GM21423 (cell line): ENCODE measurements at regions not wholly inside any gene's neighbourhood (a gene's known extent, or its start where the extent isn't known, plus 50 kb on each side); places are given as distances from the start of the nearest gene placed in this dataset.

ENCODE experiments used
- ATAC-seq: cut with Tn5 transposase; IDR thresholded peaks from one replicate; pipeline ENCODE4 v1.9.1; 2021; ENCODE audit warnings: mild to moderate bottlenecking, moderate library complexity; ENCODE audit not compliant: unreplicated experiment

GRCh38 chr6:156107624-156108101 lies 652.0 kb upstream of the NOX3 start:
- ATAC-seq = no peak

- ATAC-seq = no peak
Observed at GRCh38 chr6:156102129-156102528, 646.5 kb upstream of the NOX3 start.

GRCh38 chr6:156098839-156099238 lies 643.2 kb upstream of the NOX3 start:
- ATAC-seq = no peak

GRCh38 chr6:156087487-156087886 lies 631.8 kb upstream of the NOX3 start:
- no peak for ATAC-seq

DNA sequence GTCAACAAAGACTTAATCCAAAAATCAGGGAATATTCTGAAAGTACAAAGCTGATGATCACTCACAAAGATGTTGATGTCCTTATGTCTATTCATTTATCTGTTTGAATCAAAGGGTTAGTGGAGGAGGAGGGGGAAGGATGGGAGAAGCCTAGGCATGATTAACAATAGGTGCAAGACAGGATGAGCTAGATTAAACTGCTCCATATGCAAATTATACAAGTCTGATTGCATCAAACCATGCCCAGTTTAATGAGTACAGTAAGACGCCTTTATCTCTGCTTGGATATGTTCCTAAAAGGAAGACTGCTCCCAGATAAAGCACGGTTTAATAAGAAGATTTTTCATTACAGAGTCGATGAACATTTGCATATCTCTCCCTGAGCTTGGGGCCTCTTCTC lies 626.4 kb upstream of the NOX3 start:
- no peak for ATAC-seq

- ATAC-seq = no peak
Observed at GRCh38 chr6:156080371-156080770, 624.7 kb upstream of the NOX3 start.

- ATAC-seq = no peak
Observed at GRCh38 chr6:156068881-156069280, 613.2 kb upstream of the NOX3 start.

DNA sequence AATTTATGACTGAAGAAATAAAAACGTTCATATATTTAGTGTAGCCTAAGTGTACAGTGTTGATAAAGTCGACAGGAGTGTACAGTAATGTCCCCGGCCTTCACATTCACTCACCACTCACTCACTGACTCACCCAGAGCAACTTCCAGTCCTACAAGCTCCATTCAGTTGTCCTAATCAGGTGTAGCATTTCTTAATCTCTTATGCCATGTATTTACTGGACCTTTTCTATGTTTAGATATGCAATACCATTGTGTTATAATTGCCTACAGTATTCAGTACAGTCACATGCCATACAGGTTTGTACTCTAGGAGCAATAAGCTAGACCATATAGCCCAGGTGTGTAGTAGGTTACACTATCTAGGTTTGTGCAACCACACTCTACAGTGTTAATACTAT lies 610.2 kb upstream of the NOX3 start:
- no peak for ATAC-seq

DNA sequence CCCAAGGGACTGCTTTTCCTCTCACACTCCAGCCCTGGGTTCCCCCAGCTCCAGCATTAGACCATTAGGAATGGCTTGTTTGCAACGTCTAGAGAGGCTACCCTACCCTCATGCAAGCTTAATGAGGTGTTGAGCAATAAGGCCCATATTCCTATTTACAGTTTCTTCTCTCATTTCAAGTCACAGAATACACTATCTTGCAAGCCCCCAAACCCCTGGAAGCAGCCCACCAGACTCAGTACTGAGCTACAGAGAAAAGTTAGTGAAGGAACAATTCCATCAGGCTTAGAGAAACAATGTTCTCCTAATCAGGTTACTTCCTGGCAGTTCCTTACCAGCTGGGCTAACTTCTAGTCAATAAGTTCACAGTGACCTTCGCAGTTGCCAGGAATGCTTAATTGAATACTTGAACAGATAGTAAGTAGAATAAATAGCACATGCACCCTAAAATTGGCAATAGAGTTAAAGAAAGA lies 606.5 kb upstream of the NOX3 start:
- no peak for ATAC-seq

DNA sequence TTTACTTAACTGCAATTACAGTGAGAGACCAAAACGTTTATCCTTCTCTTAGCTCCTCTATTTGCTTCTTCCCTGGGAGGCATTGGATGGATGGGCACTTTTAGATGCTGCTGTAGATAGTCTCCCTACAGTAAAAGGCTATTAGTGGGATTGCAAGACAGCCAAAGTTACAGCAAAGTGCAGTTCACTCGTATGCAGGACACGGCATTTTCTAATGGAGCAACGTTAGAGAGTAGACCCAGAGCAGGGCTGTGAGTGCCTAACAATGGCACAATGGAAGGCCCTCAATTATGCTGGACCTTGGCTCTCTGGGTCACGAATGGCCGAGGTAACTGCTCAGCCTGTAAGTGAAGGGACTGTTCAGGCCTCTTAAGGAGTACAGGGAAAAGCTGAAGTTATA lies 605.8 kb upstream of the NOX3 start:
- ATAC-seq = no peak

DNA sequence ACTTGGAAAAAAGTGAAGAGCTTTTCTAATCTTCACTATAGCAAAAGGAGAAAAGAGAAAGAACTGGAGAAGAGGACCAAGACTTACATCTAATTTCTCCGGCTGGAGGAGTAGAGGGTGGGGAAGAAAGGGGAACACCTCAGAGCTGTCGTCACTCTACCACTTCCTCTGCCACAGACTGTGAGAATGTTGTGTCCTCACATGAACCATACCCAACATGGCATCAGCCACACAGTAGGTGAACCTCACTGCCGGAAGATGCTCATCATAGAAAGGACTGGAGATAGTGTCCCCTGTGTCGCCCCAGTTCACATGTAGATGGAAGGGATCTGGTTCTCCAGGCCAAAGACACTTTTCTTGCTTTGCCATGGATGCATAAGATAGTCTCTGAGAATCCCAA lies 604.4 kb upstream of the NOX3 start:
- ATAC-seq = no peak

- no peak for ATAC-seq
Observed at GRCh38 chr6:156058356-156058755, 602.7 kb upstream of the NOX3 start.

GRCh38 chr6:156057869-156058268 lies 602.2 kb upstream of the NOX3 start:
- ATAC-seq = no peak

GRCh38 chr6:156056085-156056484 lies 600.4 kb upstream of the NOX3 start:
- ATAC-seq = no peak

DNA sequence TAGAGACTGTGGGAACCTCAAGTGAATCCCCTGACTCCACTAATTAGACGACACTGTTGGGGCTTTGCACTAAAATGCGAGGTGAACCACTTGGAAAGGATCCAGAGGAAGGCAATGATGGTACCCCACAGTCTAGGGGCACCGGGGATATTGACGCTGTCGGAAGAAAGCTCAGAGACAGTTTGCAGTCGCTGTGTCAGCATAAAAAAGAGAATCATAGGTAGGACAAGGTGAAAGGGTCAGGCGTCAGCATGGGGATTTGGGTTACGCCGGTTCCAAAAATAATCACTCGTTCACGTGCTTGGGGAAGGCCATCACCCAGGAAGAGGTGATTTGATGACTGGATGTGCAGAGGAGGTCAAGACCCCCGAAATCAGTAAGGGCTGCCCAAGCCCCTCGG lies 598.0 kb upstream of the NOX3 start:
- ATAC-seq = no peak

DNA sequence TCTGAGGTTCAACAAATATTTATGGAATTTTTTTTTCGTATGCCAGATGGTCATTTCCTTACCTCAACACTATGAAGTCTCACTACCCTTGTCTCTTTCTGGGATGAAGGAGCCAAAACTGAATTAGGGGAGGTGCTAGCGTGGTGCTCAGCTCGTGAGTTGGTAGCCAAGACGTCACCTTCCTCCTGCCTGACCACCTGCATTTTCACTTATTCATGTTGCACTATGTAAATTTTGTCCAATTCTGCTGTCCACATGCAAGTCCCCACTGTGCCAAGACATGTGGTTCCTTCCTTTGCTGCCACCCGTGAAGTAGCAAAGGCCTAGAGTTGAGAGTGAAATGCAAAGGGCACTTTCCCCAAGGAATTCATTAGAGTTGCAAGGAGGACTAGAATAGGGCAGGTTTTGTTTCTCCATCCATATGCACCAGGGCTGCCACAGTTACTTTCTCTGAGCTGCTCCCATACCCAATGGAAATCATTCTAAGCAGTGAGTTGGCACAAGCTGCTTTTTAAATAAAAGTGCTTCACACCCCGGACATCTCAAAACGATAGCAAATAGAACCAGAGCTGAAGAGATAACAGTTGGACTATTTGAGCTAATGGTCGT lies 591.3 kb upstream of the NOX3 start:
- no peak for ATAC-seq

- ATAC-seq = no peak
Observed at GRCh38 chr6:156046268-156046665, 590.6 kb upstream of the NOX3 start.

DNA sequence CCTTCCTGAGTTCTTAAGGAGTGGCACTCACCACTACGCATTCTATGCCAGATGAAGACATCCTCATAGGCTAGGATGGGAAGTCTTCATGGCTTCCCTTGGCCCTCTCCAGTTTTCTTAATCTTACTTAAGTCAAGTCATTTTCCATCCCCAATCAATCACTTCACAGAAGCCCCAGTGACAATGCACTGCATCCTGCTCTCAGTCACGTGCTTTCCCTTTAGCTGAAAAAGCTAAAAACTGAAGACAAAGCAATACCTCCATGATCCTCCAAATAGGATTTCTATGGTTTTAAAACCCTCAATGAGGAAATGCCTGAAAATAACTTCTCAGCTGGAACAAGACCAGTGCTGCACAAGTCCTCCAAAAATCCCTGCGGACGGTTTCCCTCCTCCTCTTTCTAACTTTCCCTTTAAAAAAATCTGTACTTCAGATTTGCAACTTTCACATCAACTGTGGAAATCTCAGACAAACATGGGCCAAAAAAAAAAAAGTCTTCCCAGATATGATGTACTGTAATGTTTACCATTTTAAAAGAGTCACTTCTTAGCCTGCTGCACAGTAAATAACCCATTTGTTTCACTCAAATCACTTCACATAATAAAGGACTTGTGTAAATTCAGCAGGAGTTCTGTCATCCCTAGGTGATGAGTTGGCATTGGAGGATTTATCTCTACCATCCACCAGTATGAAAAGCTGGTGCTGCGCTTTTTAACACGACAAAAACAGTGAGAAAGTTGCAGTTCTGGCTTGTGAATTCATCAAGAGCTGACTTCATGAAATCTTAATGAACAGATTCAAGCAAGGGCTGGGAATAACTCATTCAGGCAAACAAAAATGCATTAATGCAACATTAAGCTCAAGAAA lies 590.0 kb upstream of the NOX3 start:
- ATAC-seq = no peak

DNA sequence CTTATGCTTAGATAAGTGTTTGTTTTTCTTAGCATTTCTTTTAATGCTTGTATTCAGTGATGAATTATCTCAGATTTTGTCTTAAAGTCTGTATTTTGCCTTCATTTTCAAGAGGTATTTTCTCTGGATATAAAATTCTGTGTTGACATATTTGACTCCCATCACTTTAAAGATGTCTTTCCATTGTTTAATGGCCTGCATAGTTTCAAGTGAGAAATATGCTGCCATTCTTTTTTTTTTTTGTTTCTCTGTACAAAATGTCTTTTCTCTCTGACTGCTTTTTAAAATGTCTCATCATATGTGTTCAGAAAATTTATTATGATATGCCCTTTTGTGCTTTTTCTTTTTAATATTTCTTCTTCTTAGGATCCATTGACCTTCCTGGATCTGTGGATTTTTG lies 578.0 kb upstream of the NOX3 start:
- no peak for ATAC-seq

DNA sequence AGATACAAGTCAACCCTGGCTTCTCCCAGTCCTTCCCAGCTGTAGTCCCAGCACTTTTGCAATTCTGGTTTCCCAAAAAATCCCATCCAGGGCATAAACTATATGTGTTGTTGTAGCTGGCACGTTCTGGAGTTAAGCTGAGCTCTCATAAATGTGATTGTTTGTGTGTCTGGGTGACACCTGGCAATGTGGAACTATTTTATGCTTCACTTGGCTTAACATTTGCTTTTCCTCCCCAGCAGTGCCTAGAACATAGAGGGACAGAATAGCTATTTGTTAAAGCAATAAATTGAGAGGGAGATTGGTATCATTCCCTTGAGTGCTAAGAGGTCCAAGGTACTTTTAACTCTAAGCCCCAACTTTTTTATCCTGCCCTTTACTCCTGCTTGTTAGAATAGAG lies 575.9 kb upstream of the NOX3 start:
- no peak for ATAC-seq

DNA sequence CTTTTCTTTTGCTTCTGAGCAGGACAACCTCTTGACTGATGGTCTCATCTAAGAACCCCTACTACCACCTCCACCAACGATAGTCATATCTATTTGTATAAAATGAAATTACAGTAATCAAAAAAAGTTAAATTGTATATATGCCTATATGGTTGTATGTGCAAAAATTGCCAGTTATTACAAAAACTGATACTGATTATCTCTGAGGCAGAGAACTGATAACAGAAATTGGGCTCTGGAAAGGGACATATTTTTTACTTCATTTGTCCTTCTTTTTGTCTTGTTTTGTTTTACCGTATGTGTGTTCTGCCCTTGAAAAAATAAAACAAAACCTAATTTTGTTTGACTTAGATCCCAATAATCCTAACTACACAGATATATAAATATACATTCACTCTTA lies 574.4 kb upstream of the NOX3 start:
- no peak for ATAC-seq

GRCh38 chr6:156029286-156029985 lies 573.8 kb upstream of the NOX3 start:
- ATAC-seq = no peak
